Body of pancreas (tissue), 4 donors: ENCODE measurements at regions not wholly inside any gene's neighbourhood (a gene's known extent, or its start where the extent isn't known, plus 50 kb on each side); places are given as distances from the start of the nearest gene placed in this dataset.

ENCODE experiments used
- ATAC-seq: fragments of 150-250 bp; one replicate; pipeline ENCODE4 v1.9.1; 2016
- DNase-seq, 4 donors: peaks; one replicate each; pipeline ENCODE4 v3.0.0-alpha.2; 2019
- H3K27ac ChIP-seq, 4 donors: fragments of 200-600 bp; sonication (generic); 1 replicate in 3 of 4; 2 replicates in 1 of 4; pipeline versions ENCODE4 v1.5.1 to v1.6.1; 2016 to 2019; ENCODE audit warnings: mild to moderate bottlenecking in 1 of 4, mixed read lengths in 1 of 4, moderate library complexity in 1 of 4
- H3K27me3 ChIP-seq, 2 donors: fragments of 200-600 bp; sonication (generic); one replicate each; pipeline ENCODE4 v1.6.0; 2016; ENCODE audit warnings: mild to moderate bottlenecking in 1 of 2
- H3K36me3 ChIP-seq, 2 donors: fragments of 200-600 bp; sonication (generic); replicated peaks in 1 of 2; 2 replicates each; pipeline ENCODE4 v1.5.1; 2016; ENCODE audit warnings: low read depth in 2 of 2; ENCODE audit not compliant: insufficient read depth in 1 of 2
- H3K4me1 ChIP-seq: fragments of 200-600 bp; sonication (generic); one replicate; pipeline ENCODE4 v1.6.0; 2016
- H3K4me3 ChIP-seq, 2 donors: fragments of 200-600 bp; sonication (generic); 1 replicate in 1 of 2; 2 replicates in 1 of 2; pipeline ENCODE4 v1.5.1; 2016 to 2019
- H3K9me3 ChIP-seq, 3 donors: fragments of 200-600 bp; sonication (generic); 1 replicate in 2 of 3; 2 replicates in 1 of 3; pipeline ENCODE4 v1.5.1; 2016
- POLR2A ChIP-seq, 3 donors: fragments of 450-650 bp; IDR thresholded peaks; one replicate each; pipeline ENCODE4 v1.6.1; 2016; ENCODE audit warnings: antibody characterized with exemption in 3 of 3, mild to moderate bottlenecking in 2 of 3
- WGBS, 2 donors: methylation state at CpG; one replicate each; pipeline ENCODE4 v1.1.5; 2017; 5-methylcytosine and 5-hydroxymethylcytosine counted together
- intact Hi-C: fragments of 100-400 bp; cut with DNase I; formaldehyde crosslinking; loops from one replicate; pipeline ENCODE4 v1.15.1; 2023
- TF ChIP-seq, protein P1 (sequence below), 7 experiments: fragments of 450-650 bp in 4 of 7; fragments of 200-600 bp in 3 of 7; sonication (generic) in 3 of 7; IDR thresholded peaks; one replicate each; pipeline ENCODE4 v1.5.1; 2016 to 2019; ENCODE audit warnings: antibody characterized with exemption in 7 of 7

DNA sequence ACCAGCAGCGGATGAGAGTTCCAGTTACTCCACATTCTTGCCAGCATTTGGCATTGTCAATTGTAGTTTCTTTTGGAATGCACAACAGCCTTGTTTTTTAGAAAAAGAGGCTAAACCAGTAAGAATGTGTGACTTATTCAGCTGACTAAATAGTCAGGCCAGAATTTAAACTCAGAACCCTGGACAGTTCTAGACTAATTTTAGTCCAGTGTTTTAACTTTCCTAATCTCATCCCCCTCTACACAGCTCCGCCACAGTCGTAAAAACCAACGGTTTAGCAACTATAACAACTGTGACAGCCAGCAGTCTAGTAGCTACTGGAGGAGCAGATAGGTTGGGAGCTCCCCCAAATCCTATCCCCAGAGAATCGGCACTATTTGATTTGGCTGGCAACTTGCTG lies 103.7 kb downstream of the FOXD1 start:
- no peak overlapping the region for H3K4me3 ChIP-seq
- DNase-seq (no peak), ATAC-seq (no peak)
- H3K27me3 ChIP-seq = no peaks in the 10 kb centered on the region
- H3K4me1 ChIP-seq = no peaks in the 10 kb centered on the region
- no peaks in the 10 kb centered on the region for H3K9me3 ChIP-seq
- no peak for TF ChIP-seq POLR2A (IDR thresholded peaks at IDR 0.05)
- TF ChIP-seq, protein P1, sequence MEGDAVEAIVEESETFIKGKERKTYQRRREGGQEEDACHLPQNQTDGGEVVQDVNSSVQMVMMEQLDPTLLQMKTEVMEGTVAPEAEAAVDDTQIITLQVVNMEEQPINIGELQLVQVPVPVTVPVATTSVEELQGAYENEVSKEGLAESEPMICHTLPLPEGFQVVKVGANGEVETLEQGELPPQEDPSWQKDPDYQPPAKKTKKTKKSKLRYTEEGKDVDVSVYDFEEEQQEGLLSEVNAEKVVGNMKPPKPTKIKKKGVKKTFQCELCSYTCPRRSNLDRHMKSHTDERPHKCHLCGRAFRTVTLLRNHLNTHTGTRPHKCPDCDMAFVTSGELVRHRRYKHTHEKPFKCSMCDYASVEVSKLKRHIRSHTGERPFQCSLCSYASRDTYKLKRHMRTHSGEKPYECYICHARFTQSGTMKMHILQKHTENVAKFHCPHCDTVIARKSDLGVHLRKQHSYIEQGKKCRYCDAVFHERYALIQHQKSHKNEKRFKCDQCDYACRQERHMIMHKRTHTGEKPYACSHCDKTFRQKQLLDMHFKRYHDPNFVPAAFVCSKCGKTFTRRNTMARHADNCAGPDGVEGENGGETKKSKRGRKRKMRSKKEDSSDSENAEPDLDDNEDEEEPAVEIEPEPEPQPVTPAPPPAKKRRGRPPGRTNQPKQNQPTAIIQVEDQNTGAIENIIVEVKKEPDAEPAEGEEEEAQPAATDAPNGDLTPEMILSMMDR (IDR thresholded peaks at IDR 0.05) = no peak
- 79 to 80% methylated on average over 5 of the region's 5 CpGs for WGBS, 2 donors
- H3K36me3 ChIP-seq = no peaks in the 10 kb centered on the region
- no peak overlapping the region for H3K27ac ChIP-seq
- intact Hi-C loops = no loop called here

DNA sequence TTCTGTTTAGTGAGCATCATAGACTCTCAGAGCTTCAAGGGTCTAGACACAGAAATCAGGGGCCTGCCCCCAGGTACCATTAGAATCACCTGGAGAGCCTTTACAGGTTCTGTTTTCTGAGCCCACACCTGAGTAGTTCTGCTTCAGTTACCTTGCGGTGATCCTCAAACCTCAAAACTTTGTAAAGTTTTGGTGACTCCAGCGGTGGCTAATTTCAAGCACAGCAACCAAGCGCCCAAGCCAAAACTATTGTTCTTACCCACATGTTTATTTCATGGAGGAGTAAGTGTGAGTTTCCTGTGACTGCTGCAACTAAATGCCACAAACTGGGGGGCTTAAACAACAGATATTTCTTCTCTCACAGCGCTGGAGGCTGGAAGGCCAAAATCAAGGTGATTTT lies 108.9 kb downstream of the FOXD1 start:
- H3K9me3 ChIP-seq = no peaks in the 10 kb centered on the region
- H3K27me3 ChIP-seq = no peaks in the 10 kb centered on the region
- WGBS, 2 donors = 88 to 89% methylated on average over 4 of the region's 4 CpGs
- TF ChIP-seq POLR2A (IDR thresholded peaks at IDR 0.05) = no peak
- TF ChIP-seq, protein P1 (IDR thresholded peaks at IDR 0.05) = no peak
- ATAC-seq (no peak), DNase-seq (no peak)
- no peaks in the 10 kb centered on the region for H3K4me1 ChIP-seq
- H3K27ac ChIP-seq = no peak overlapping the region
- intact Hi-C loops = no loop called here
- H3K36me3 ChIP-seq = no peaks in the 10 kb centered on the region
- no peak overlapping the region for H3K4me3 ChIP-seq

GRCh38 chr5:73339051-73339575 lies 109.5 kb downstream of the FOXD1 start:
- Histone ChIP-seq H3K4me3 (no peak overlapping the region), H3K27ac (no peak overlapping the region), H3K4me1 (no peaks in the 10 kb centered on the region), H3K36me3 (no peaks in the 10 kb centered on the region), H3K9me3 (no peaks in the 10 kb centered on the region), H3K27me3 (no peaks in the 10 kb centered on the region)
- intact Hi-C loops = no loop called here
- 48 to 55% methylated on average over 14 to 15 of the region's 15 CpGs for WGBS, 2 donors
- TF ChIP-seq, protein P1 (IDR thresholded peaks at IDR 0.05) = no peak
- no peak for TF ChIP-seq POLR2A (IDR thresholded peaks at IDR 0.05)
- ATAC-seq (no peak), DNase-seq (no peak)

- no peaks in the 10 kb centered on the region for H3K27me3 ChIP-seq
- peak; percentile 64 for ATAC-seq
- no peaks in the 10 kb centered on the region for H3K9me3 ChIP-seq
- TF ChIP-seq POLR2A (IDR thresholded peaks at IDR 0.05) = no peak
- TF ChIP-seq, protein P1 (IDR thresholded peaks at IDR 0.05) = no peak
- intact Hi-C loops = no loop called here
- no peak overlapping the region for H3K4me3 ChIP-seq
- no peaks in the 10 kb centered on the region for H3K36me3 ChIP-seq
- 39 to 51% methylated on average over 15 to 17 of the region's 17 CpGs for WGBS, 2 donors
- peak overlapping the region in 3 of 4 donors; percentile 21 to 40 (median 23) for H3K27ac ChIP-seq
- DNase-seq = peak in 3 of 4 donors; percentile 13 to 26 (median 17)
- H3K4me1 ChIP-seq = no peaks in the 10 kb centered on the region
Measured at GRCh38 chr5:73338256-73339050, 110.1 kb downstream of the FOXD1 start.
